HG02970 (cell line): ENCODE measurements at regions not wholly inside any gene's neighbourhood (a gene's known extent, or its start where the extent isn't known, plus 50 kb on each side); places are given as distances from the start of the nearest gene placed in this dataset.

Source experiments
- ATAC-seq: cut with Tn5 transposase; IDR thresholded peaks from one replicate; pipeline ENCODE4 v1.9.1; 2021; ENCODE audit warnings: mild to moderate bottlenecking, moderate library complexity, moderate number of reproducible peaks; ENCODE audit not compliant: unreplicated experiment, low FRiP score

GRCh38 chr4:108529984-108530905 lies 90.1 kb upstream of the RPL34 start:
- ATAC-seq: no peak

GRCh38 chr4:108529102-108529501 lies 91.3 kb upstream of the RPL34 start:
- ATAC-seq: no peak

GRCh38 chr4:108527723-108528122 lies 92.7 kb upstream of the RPL34 start:
- ATAC-seq: no peak

GRCh38 chr4:108520807-108521206 lies 99.6 kb upstream of the RPL34 start:
- ATAC-seq: no peak

GRCh38 chr4:108519911-108520601 lies 100.3 kb upstream of the RPL34 start:
- no peak for ATAC-seq

- ATAC-seq: no peak
These were observed 101.1 kb upstream of the RPL34 start for GRCh38 chr4:108519208-108519833.

GRCh38 chr4:108512615-108513505 lies 107.5 kb upstream of the RPL34 start:
- ATAC-seq: no peak

GRCh38 chr4:108511618-108512017 lies 108.8 kb upstream of the RPL34 start:
- ATAC-seq: no peak

GRCh38 chr4:108502356-108502755 lies 118.0 kb upstream of the RPL34 start:
- no peak for ATAC-seq

- no peak for ATAC-seq
These were observed 121.5 kb upstream of the RPL34 start for GRCh38 chr4:108498925-108499324.

- no peak for ATAC-seq
These were observed 126.8 kb upstream of the RPL34 start for GRCh38 chr4:108493596-108493931.

GRCh38 chr4:108492816-108493595 lies 127.4 kb upstream of the RPL34 start:
- no peak for ATAC-seq

GRCh38 chr4:108488865-108489264 lies 131.5 kb upstream of the RPL34 start:
- ATAC-seq: no peak

- no peak for ATAC-seq
These were observed 134.3 kb upstream of the RPL34 start for GRCh38 chr4:108486046-108486445.

- no peak for ATAC-seq
These were observed 136.2 kb upstream of the RPL34 start for GRCh38 chr4:108484187-108484586.

GRCh38 chr4:108483650-108484049 lies 136.7 kb upstream of the RPL34 start:
- ATAC-seq: no peak

- ATAC-seq: no peak
These were observed 137.3 kb upstream of the RPL34 start for GRCh38 chr4:108483079-108483478.

- no peak for ATAC-seq
These were observed 139.5 kb upstream of the RPL34 start for GRCh38 chr4:108480881-108481280.

GRCh38 chr4:108477527-108478108 lies 142.8 kb upstream of the RPL34 start:
- no peak for ATAC-seq
